ENCODE measurements at regions not wholly inside any gene's neighbourhood (a gene's known extent, or its start where the extent isn't known, plus 50 kb on each side); places are given as distances from the start of the nearest gene placed in this dataset.

DNA sequence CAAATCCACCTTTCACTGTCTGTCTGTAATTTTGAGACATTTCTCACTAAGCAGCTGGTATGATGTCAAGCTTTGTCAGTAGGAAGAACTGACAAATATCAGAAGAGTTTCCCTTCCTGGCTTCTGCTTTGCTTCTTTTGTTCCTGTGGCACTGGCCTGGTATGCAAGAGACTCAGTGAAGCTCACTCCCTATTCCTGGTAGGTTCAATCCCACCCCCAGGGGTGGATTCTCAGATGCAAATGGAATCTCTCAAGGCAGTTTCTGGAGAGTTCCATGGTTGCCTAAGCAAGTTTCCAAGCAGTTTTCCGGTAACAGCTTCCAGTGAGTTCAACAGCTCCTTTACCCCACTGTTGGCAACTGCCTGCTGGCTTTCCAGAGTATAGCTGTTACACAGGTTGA is 683.4 kb downstream of the PTPRC start:
- no peak for DNase-seq (ENCODE audit: low read depth)

DNA sequence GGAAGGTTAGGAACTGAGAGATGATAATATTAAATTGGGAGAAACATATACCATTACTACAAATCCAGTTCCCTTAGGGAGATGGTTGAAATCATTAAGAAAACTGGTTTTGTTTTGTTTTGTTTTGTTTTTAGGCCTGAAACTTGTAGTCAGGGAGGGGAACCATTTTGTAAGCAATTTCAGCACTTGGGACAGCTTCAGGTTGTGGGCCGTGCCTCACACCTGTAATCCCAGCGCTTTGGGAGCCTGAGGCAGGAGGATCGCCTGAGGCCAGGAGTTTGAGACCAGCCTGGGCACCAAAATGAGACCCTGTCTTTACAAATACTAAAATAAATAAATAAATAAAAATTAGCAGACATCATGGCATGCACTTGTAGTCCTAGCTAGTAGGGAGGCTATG is 694.3 kb upstream of the NR5A2 start:
- no peak for DNase-seq (ENCODE audit: low read depth)

DNA sequence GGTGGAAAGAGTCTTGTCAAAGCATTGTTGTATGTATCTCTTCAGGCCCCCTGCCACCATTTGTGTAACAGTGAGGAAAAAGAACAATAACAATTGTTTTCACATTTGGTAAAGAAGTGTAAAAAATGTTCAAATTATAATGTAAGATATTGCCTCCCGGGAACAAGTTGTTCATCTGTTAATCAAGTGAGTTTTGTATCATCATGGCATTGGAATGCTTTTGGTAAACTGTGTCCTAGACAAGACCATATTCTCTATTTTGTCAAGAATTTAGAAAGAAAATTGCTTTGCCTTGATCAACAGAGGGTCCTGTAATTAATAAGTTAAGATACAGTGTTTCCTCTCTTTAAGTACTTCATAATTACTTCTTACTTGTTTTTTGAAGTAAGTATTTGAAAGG is 692.0 kb upstream of the NR5A2 start:
- no peak for DNase-seq (ENCODE audit: low read depth)

DNA sequence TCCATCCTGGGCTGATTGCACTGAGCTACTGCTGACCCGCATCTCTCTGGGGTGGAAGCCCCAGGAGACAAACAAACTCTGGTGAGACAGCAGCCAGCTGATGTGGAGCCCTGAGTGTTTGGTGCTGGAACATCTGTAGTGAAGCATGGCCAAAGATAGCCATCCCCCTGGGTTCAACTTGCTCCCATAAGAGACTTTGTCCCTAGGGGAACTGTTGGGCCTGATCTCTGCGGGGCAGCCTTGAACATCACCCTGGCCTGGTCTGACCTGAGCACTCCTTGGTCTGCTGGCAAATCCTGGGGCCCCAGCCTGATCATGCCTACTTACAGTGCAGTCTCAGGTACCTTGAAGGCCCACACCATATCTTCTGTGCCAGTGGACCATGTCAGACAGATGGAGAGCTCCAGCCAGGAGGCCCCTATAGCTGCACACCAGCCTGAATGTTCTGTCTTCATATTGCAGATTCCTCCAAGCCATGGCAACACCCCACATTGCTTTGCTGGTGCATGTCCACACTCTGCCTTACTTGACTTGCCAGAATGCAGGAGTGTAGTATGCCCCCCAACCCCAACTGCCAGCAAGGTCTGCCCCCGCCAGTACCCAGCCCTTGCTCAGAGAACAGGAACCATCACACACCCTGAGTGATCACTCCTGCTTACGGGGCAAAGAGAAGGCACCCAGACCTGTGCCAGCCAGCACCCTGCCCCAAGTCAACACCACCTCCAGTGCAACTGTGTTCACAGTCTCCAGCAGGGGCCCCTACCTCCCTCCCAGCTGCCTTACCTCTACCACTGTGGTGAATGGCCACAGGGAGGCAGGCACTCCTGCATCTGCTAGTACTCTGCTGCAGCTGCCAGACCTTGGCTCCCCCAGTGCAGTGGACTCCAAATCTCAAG is 690.5 kb upstream of the NR5A2 start:
- DNase-seq (ENCODE audit: low read depth): no peak

DNA sequence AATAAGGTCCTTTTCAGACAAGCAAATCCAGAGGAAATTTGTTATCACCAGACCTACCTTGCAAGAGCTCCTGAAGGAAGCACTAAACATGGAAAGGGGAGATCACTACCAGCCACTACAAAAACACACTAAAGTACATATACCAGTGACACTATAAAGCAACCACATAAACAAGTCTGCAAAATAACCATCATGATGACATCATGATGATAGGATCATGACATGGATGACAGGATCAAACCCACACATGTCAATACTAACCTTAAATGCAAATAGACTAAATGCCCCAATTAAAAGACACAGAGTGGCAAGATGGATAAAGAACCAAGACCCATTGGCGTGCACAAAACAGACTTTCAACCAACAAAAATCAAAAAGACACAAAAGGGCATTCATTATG is 688.8 kb upstream of the NR5A2 start:
- DNase-seq (ENCODE audit: low read depth): no peak

DNA sequence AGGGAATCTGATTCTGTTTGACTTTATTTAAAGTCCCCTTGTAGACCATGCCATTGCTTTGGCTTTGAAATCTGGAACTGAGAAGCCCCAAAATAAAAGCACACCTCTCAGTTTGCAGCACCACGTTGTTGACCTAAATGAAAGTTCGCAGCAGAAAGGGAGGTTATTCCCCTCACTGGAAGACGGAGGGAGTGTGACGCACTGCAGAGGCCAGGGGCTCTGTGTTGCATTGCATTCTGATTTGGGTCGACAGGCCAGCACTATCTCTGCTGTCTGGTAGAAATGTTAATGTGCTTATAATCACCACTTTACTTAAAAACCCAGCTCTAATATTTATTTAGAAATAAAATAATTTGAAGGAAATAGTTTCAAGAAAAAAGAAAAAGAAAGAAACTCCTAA is 675.2 kb upstream of the NR5A2 start:
- DNase-seq (ENCODE audit: low read depth): no peak

DNA sequence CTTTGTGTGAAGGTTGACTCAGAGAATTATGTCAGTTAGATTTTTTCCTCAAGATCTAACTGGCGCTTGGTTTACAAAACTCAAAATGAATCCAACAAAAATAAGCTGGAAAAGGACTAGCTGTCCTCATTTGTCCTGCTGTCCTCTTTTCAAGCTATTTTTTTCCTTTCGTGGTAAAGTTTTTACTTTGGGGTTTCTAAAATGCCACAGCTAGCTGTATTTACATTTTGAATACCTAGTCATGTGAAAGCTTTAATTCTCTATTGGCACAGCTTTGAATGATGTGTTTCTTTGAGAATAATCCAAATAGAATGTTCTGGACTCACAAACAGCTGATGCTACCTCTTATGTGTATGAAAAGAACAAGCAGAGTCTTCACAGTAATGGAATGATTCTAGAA is 673.6 kb upstream of the NR5A2 start:
- no peak for DNase-seq (ENCODE audit: low read depth)

DNA sequence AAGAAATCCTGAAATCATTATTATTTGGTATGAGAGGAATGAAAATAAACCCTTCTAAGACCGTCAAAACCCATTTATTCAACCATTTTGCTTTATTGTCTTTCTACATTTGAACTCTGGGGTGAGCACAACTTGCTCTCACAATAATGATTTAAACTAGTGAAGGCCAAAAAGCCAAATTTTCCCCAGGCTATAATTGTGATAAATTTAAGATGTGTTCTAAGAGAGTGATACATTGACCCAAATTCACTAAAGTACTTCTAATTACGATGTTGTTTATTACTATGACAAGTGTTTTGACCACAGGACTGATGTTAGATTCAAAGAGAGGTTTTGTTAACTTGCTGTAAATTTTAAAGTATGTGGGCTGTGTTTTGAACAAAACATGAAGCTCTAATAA is 670.9 kb upstream of the NR5A2 start:
- DNase-seq (ENCODE audit: low read depth): no peak

DNA sequence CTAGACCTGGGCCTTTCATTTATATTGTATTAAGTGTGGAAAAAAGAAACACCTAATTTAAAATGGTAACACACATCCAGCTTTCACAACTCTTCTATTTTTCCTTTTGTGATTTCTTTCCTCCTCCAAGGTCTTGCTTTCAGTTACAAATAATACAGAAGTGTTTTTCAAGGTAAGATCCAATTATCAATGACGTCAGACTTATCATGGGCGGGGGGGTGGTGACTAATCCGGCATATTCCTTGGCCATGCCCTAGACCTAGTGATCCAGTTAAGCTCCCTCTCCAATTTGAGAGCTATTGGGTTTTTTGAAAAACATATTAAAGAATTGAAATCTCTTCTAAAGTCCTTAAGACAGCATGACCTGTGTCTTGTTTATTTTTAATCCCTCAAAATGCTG is 669.9 kb upstream of the NR5A2 start:
- no peak for DNase-seq (ENCODE audit: low read depth)

DNA sequence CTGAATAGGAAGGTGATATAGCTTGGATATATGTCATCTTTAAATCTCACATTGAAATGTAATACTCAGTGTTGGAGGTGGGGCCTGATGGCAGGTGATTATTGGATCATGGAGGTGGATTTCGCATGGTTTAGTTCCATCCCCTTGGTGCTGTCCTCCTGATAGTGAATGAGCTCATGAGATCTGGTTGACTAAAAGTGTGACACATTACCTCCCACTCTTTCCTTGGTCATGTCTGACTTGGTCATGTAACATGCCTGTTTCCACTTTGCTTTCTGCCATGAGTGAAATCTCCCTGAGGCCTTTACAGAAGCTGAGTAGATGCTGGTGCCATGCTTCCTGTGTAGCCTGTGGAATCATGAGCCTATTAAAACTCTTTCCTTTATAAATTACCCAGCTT is 664.5 kb upstream of the NR5A2 start:
- no peak for DNase-seq (ENCODE audit: low read depth)

DNA sequence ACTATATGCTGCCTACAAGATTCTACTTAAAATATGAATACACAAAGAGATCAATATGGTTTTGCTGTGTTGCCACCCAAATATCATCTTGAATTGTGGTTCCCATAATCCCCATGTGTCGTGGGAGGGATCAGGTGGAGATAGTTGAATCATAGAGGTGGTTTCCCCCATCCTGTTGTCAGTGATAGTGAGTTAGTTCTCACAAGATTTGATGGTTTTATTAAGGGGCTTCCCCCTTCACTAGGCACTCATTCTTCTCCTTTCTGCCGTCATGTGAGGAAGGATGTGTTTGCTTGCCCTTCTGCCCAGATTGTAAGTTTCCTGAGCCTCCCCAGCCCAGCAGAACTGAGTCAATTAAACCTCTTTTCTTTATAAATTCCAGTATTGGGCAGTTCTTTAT is 654.4 kb upstream of the NR5A2 start:
- DNase-seq (ENCODE audit: low read depth): no peak

DNA sequence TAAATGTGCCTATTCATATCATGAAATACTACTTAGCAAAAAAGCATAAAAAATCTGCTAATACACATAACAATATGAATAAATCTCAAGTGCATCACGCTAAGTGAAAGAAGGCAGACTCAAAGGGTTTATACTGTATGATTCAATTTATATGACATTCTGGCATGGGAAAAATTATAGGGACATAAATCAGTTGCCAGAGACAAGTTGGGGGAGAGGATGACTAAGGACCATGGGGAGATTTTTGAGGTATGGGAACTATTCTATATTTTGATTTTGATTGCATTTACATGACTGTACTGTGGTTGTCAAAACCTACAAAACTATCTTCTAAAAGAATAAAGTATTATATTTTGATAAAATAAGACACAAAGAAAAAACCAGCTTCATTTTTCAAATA is 650.3 kb upstream of the NR5A2 start:
- no peak for DNase-seq (ENCODE audit: low read depth)

DNA sequence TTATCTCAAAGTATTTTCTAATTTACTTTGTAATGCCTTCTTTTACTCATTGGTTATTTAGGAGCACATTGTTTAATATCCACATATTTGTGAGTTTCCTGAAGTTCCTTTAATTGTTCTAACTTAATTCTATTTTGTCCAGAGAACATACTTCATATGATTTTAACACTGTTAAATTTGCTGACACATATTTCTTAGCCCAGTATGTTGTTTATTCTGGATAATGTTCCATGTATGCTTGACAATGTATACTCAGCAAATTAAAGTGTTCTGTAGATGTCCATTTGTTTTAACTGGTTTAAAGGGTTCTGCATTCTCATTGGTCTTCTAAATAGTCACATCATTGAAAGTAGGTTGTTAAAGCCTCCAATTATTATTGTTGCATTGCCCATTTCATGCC is 643.7 kb upstream of the NR5A2 start:
- no peak for DNase-seq (ENCODE audit: low read depth)

DNA sequence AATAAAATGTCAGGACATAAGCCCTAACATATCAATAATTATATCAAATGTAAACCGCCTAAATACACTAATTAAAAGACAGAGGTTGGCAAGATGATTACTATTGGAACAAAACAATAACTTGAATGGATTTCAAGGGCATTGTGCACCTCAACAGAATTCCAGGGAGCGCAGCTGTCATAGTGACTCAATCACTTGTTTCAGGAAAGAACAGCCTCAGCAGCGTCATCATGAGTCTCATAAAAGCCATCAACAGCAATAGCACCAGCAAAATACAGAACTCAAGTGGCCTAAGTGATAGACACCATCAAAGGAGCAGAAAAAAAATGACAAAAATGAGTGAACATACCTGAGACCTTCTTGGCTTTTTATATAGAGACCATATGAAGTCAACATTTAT is 632.7 kb upstream of the NR5A2 start:
- DNase-seq (ENCODE audit: low read depth): no peak

DNA sequence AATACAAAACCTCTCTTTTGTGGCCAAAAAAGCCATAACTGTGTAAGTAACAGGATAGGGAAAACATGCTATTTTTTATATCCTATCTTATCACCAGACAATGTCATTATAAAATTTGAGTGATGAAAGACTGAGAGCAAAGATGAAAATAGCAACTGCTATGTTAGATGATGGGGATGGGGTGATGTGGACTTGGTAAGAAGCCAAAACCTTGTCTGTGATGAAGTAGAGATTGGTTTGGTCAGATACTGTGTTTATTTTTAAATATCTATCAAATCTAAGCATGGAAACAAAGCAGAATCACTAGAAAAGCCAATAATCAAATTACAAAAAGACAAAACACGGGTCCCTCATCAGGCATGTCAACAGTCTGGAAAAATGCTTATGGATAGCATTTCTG is 631.1 kb upstream of the NR5A2 start:
- no peak for DNase-seq (ENCODE audit: low read depth)

DNA sequence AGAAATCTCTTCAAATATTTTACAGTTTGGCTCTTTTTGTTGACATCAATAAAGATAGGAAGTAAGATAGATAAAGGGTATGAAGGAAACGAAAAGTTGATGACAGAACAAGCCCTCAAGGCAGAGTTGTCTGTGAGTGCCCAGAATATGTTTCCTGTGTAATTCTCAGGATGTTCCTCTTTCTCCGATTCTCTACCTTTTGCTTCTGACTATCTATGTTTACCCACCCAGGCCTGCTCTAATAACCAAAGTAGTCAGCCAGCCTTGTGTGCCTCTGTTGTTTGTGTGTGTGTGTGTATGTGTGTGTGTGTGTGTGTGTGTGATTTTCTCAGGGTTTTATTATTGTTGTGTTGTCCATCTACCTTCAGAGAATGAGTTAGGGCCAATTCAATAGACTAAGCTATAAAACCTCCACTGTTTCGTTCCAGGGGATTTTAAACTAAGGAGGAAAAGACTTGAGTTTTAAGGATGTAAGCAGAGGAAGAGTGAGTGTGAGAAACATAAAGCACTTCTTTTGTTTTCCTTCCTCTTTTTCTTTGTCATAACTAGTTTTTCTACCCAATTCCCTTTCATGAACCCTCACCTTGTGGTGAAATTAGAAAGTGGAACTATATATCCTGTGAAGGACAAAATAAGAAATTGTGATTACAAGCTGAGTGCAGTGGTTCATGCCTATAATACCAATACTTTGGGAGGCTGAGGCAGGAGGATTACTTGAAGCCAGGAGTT is 627.4 kb upstream of the NR5A2 start:
- DNase-seq (ENCODE audit: low read depth): no peak

DNA sequence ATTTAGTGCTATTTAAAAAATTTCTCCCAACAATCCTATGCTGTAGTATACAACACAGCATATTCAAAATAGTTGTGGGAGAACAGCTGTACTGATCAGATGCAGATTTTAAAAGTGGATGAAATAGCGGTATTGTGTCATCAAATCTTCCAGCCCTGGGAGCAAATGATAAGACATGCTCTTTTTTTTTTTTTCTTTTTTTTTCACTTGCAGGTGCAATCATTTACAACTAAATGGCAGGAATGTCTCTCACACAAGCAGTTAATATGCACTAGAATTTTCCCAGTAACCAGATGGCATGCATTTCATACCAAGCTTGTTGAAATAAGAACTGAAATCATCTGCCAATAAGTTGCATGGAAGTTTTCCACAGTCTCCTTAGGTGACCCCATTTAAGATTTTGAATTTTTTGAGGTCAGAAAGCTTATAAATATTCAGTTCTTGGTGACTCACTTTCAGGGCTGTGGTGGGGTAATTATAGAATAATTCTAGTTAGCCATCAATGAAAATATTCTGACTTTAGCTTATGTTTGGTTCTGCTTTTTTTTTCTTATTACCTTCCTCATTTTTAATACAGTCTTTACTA is 623.9 kb upstream of the NR5A2 start:
- DNase-seq (ENCODE audit: low read depth): no peak

DNA sequence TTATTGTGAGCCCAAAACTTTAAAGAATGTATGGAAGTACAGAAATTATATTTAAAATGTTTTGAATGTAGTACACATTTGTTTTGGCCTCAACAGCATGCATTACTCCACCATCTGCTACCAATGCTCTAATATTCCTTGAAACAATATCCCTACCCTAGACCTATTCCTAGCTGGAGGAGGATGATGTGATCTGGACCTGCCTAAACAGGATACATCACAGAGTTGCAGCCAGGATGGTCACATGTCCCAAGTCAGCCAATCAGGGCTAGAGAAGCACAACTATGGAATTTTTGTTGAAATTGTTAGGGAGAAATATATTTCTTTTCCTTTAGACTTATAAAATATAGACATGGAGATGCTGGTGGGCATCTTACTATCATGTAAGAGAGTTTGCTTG is 623.3 kb upstream of the NR5A2 start:
- no peak for DNase-seq (ENCODE audit: low read depth)

DNA sequence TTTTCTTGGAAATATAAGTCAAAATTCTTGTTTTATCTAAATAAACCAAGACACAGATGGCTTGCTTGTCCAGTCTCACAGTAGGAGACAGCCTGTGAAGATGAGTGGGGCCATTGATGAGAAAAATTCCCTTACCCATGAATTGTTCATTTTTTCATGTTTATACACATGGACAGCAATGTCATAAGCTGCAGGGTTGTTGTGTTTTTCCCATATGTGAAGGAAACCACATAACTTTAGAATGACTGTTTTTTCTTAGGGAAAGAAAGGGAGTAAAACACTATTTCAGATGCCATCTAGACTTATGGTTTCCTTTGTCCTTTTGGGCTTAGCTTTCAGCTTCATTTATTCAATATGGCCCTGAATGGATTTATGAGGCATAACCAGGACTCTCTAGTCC is 622.5 kb upstream of the NR5A2 start:
- DNase-seq (ENCODE audit: low read depth): no peak

DNA sequence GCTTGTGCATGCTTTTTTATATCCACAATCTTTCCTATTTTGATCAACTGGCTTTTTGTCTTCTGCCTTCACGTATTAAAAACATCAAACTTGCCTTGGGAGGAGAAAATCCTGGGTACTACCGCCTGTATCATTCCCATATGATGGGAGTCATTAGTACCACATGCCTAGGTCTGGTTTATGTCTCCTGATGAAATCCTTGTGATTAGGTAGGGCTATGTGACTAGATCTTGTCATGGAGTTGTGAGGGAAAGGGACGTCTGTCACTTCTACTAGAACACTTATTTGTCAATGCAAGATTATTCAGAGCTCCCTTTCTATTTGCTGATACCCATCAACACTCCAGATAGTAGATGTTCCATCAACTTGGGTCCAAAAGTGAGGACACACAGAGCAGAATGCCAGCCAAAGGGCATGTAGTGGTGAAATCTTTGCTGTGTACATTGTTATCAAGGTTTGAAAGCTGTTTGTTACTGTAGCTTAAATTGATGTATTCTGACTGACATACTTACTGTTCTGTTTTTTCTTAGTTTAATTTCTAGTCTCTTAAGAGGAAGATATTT is 621.8 kb upstream of the NR5A2 start:
- DNase-seq (ENCODE audit: low read depth): no peak

DNA sequence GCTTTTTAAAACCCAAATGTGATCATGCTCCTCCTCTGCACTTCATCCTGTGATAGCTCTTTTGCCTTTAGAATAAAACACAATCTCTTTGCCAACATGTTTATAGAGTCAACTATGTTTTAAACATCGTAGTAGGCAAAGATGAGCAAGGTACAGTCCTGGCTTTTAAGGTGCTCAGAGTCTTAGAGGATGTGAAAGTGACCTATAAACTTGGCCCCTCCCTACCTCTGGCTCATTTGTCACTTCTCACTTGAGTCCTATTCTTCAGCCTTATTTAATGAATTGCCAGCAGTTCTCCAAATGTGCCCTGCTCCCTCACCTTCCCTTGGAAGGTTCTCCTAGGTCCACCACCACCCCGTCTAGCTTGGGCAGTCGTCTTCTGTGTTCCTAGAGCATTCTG is 617.0 kb upstream of the NR5A2 start:
- DNase-seq (ENCODE audit: low read depth): no peak

DNA sequence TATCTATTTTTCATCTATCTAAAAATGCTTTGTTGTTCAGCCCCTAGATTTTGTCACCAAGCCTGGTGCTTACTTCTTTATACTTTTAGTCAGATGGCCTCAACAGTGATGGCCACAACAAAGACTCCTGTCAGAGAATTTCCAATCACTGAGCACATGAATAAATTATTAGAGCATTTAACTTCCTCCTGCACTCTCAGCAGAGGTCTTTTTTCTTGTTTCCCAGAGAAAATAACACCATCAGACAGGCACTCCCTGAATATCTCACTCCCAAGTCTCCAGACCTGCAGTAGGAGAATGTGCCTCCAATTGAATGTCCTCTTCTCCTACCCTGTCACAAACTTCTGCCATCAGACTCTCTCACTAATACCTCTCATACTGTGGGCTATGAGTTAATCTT is 616.0 kb upstream of the NR5A2 start:
- no peak for DNase-seq (ENCODE audit: low read depth)

DNA sequence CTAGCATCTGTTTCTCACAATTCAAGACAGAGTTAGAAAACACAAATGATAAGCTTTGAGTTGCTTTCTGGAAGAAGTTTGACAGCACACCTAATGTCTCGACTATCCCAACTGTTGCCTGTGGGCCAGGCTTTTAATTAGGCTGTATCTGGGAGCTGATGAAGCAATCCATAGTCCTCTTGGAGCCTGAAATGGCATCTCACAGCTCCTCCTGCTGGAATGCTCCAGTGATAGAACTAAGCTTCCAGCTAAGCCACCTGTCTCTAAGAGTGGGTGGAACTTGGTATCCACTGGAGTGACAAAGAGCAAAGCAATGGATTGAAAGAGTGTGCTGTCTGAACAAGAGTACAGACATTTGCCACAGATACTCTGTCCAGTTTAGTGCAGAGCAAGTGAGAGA is 605.3 kb upstream of the NR5A2 start:
- no peak for DNase-seq (ENCODE audit: low read depth)
